H1 (cell line): ENCODE measurements at regions not wholly inside any gene's neighbourhood (a gene's known extent, or its start where the extent isn't known, plus 50 kb on each side); places are given as distances from the start of the nearest gene placed in this dataset.
A peak's percentile ranks its signal among the peaks of the same experiment; 100 is the strongest.

Experiments used
- CTCF ChIA-PET: fragments of 300-600 bp; sonication (Branson Sonifier 250); formaldehyde crosslinking; loops from one replicate; lab custom pipeline; 2021; ENCODE audit not compliant: partially characterized antibody; lab: Charles Lee
- POLR2A ChIA-PET: fragments of 300-600 bp; sonication (Branson Sonifier 250); formaldehyde crosslinking; loops from one replicate; lab custom pipeline; 2021; ENCODE audit warnings: inconsistent platforms; ENCODE audit not compliant: partially characterized antibody; lab: Charles Lee
- DNase-seq, 2 experiments: peaks; one replicate each; pipeline versions ENCODE4 v3.0.0 to v3.0.0-alpha.2; 2010 to 2022; ENCODE audit warnings: low spot score in 2 of 2, low read depth in 1 of 2, mixed read lengths in 1 of 2
- FAIRE-seq: peaks from 2 replicates; lab custom pipeline; 2011; peaks lifted over from hg19 to GRCh38; lab: Jason Lieb, UNC
- H2AFZ ChIP-seq: 2 replicates; pipeline ENCODE4 v1.8.1; 2012; ENCODE audit warnings: low read length, inconsistent platforms
- H2AK5ac ChIP-seq: 2 replicates; pipeline ENCODE4 v1.6.1; 2013; ENCODE audit warnings: low read depth, low read length
- H2BK120ac ChIP-seq: replicated peaks from 2 replicates; pipeline ENCODE3; 2013; ENCODE audit warnings: low read depth, low read length, inconsistent platforms
- H2BK12ac ChIP-seq: 2 replicates; pipeline ENCODE4 v1.6.1; 2013; ENCODE audit warnings: low read depth, low read length
- H2BK15ac ChIP-seq: 2 replicates; pipeline ENCODE4 v1.6.1; 2013; ENCODE audit warnings: low read length
- H2BK20ac ChIP-seq: 2 replicates; pipeline ENCODE4 v1.6.1; 2013; ENCODE audit warnings: low read length
- H2BK5ac ChIP-seq: 2 replicates; pipeline ENCODE4 v1.6.1; 2013; ENCODE audit warnings: low read depth, low read length
- H3K14ac ChIP-seq: 2 replicates; pipeline ENCODE4 v1.6.1; 2013; ENCODE audit warnings: inconsistent platforms; ENCODE audit not compliant: insufficient read length
- H3K18ac ChIP-seq: 2 replicates; pipeline ENCODE4 v1.6.1; 2013; ENCODE audit warnings: low read length; ENCODE audit errors: extremely low read depth
- H3K23ac ChIP-seq: 2 replicates; pipeline ENCODE4 v1.6.1; 2013; ENCODE audit warnings: inconsistent platforms; ENCODE audit not compliant: insufficient read length
- H3K23me2 ChIP-seq: 2 replicates; pipeline ENCODE4 v1.6.1; 2013; ENCODE audit warnings: low read depth, low read length
- H3K27ac ChIP-seq: 2 replicates; pipeline ENCODE4 v1.6.1; 2011; ENCODE audit warnings: low read depth, low read length, inconsistent platforms
- H3K27me3 ChIP-seq, 4 experiments: replicated peaks in 1 of 4; 1 replicate in 1 of 4; 2 replicates in 3 of 4; pipeline versions ENCODE4 v1.6.1 to v1.8.1; 2011 to 2013; ENCODE audit warnings: low read length in 3 of 4, mild to moderate bottlenecking in 3 of 4, inconsistent platforms in 2 of 4, mixed read lengths in 2 of 4, moderate library complexity in 1 of 4; ENCODE audit not compliant: control insufficient read depth in 3 of 4, insufficient read depth in 3 of 4; ENCODE audit errors: extremely low read depth in 1 of 4
- H3K36me3 ChIP-seq, 4 experiments: 2 replicates each; pipeline versions ENCODE4 v1.6.1 to v1.8.1; 2011 to 2013; ENCODE audit warnings: mild to moderate bottlenecking in 4 of 4, low read length in 3 of 4, moderate library complexity in 2 of 4, control low read depth in 1 of 4, inconsistent platforms in 1 of 4; ENCODE audit not compliant: insufficient read depth in 4 of 4, control insufficient read depth in 2 of 4
- H3K4ac ChIP-seq: replicated peaks from 2 replicates; pipeline ENCODE3; 2013; ENCODE audit warnings: low read length, low read depth, mixed read lengths, inconsistent platforms; ENCODE audit not compliant: insufficient read length
- H3K4me1 ChIP-seq, 4 experiments: replicated peaks in 1 of 4; 1 replicate in 1 of 4; 2 replicates in 3 of 4; pipeline versions ENCODE4 v1.6.1 to v1.8.1; 2011 to 2013; ENCODE audit warnings: low read length in 3 of 4, inconsistent platforms in 2 of 4, mixed read lengths in 1 of 4; ENCODE audit not compliant: insufficient read depth in 4 of 4, control insufficient read depth in 3 of 4
- H3K4me2 ChIP-seq, 2 experiments: 2 replicates each; pipeline versions ENCODE4 v1.6.1 to v1.8.1; 2011 to 2013; ENCODE audit warnings: low read depth in 2 of 2, low read length in 2 of 2, control low read depth in 1 of 2, inconsistent platforms in 1 of 2, mild to moderate bottlenecking in 1 of 2; ENCODE audit not compliant: insufficient read depth in 1 of 2
- H3K4me3 ChIP-seq, 4 experiments: fragments of 200-600, 300-600 bp in 1 of 4; sonication (generic), shearing (Covaris generic), sonication (Bioruptor Twin) in 1 of 4; 2 replicates each; pipeline versions ENCODE4 v1.5.1 to v1.8.1; 2011 to 2016; ENCODE audit warnings: low read length in 4 of 4, low read depth in 3 of 4, control low read depth in 2 of 4, inconsistent platforms in 2 of 4, mild to moderate bottlenecking in 2 of 4, mixed read lengths in 1 of 4, moderate library complexity in 1 of 4; ENCODE audit not compliant: insufficient read depth in 2 of 4; ENCODE audit errors: extremely low read depth in 1 of 4
- H3K56ac ChIP-seq: replicated peaks from 2 replicates; pipeline ENCODE3; 2013; ENCODE audit warnings: low read depth, mild to moderate bottlenecking, mixed read lengths, low read length, inconsistent platforms; ENCODE audit not compliant: insufficient read length
- H3K79me1 ChIP-seq: 2 replicates; pipeline ENCODE4 v1.6.1; 2013; ENCODE audit warnings: low read depth, low read length, control low read depth
- H3K79me2 ChIP-seq, 2 experiments: 2 replicates each; pipeline versions ENCODE4 v1.6.1 to v1.8.1; 2012 to 2013; ENCODE audit warnings: low read length in 2 of 2, mild to moderate bottlenecking in 2 of 2, inconsistent platforms in 1 of 2; ENCODE audit not compliant: insufficient read depth in 2 of 2, control insufficient read depth in 1 of 2
- H3K9ac ChIP-seq, 4 experiments: replicated peaks in 1 of 4; 1 replicate in 1 of 4; 2 replicates in 3 of 4; pipeline versions ENCODE4 v1.6.1 to v1.8.1; 2011 to 2013; ENCODE audit warnings: low read depth in 3 of 4, low read length in 3 of 4, control low read depth in 2 of 4, mild to moderate bottlenecking in 2 of 4, moderate library complexity in 2 of 4, inconsistent platforms in 1 of 4; ENCODE audit errors: extremely low read depth in 1 of 4
- H3K9me3 ChIP-seq, 2 experiments: 2 replicates each; pipeline versions ENCODE4 v1.6.1 to v1.8.1; 2012 to 2013; ENCODE audit warnings: mild to moderate bottlenecking in 2 of 2, moderate library complexity in 2 of 2, control low read depth in 1 of 2, inconsistent platforms in 1 of 2, low read depth in 1 of 2, low read length in 1 of 2, mixed read lengths in 1 of 2; ENCODE audit not compliant: insufficient read depth in 2 of 2
- H4K20me1 ChIP-seq, 2 experiments: replicated peaks in 1 of 2; 2 replicates each; pipeline versions ENCODE3 to v1.8.1; 2011 to 2013; ENCODE audit warnings: inconsistent platforms in 2 of 2, low read length in 2 of 2, mild to moderate bottlenecking in 1 of 2; ENCODE audit not compliant: insufficient read depth in 2 of 2, control insufficient read depth in 1 of 2
- H4K5ac ChIP-seq: 2 replicates; pipeline ENCODE4 v1.6.1; 2013; ENCODE audit warnings: low read length, low read depth, mixed read lengths, inconsistent platforms; ENCODE audit not compliant: insufficient read length
- H4K8ac ChIP-seq: 2 replicates; pipeline ENCODE4 v1.8.0; 2013; ENCODE audit warnings: mild to moderate bottlenecking, moderate library complexity, low read length, inconsistent platforms; ENCODE audit not compliant: insufficient read depth; ENCODE audit errors: extremely low read depth
- H4K91ac ChIP-seq: replicated peaks from 2 replicates; pipeline ENCODE3; 2013; ENCODE audit warnings: low read length, mixed read lengths, inconsistent platforms; ENCODE audit not compliant: insufficient read length
- CBX5 ChIP-seq: fragments of 300-800, 300-1000 bp; sonication (generic); IDR thresholded peaks from 2 replicates; pipeline ENCODE4 v1.7.1; 2016; ENCODE audit warnings: antibody characterized with exemption, low read length, low read depth
- FOSL1 ChIP-seq: IDR thresholded peaks from 2 replicates; pipeline ENCODE4 v1.6.1; 2011; ENCODE audit warnings: mild to moderate bottlenecking, low read depth, low read length, moderate library complexity; ENCODE audit not compliant: insufficient read depth
- GTF2F1 ChIP-seq: IDR thresholded peaks from 2 replicates; pipeline ENCODE4 v1.6.1; 2012; ENCODE audit warnings: low read depth, low read length, improper control_type of control experiment, borderline replicate concordance
- POLR2A ChIP-seq, 2 experiments: IDR thresholded peaks; 1 replicate in 1 of 2; 2 replicates in 1 of 2; pipeline ENCODE4 v1.6.1; 2011; ENCODE audit warnings: low read depth in 2 of 2, low read length in 2 of 2, mild to moderate bottlenecking in 2 of 2; ENCODE audit errors: control extremely low read depth in 1 of 2
- POLR2AphosphoS5 ChIP-seq: IDR thresholded peaks from 2 replicates; pipeline ENCODE4 v1.6.1; 2011; ENCODE audit warnings: low read depth, low read length
- RBBP5 ChIP-seq: IDR thresholded peaks from 2 replicates; pipeline ENCODE4 v1.7.1; 2012; ENCODE audit warnings: low read depth, mild to moderate bottlenecking, inconsistent platforms, low read length, moderate library complexity, borderline replicate concordance
- RNF2 ChIP-seq: fragments of 200-900, 300-1000 bp; sonication (generic); IDR thresholded peaks from 2 replicates; pipeline ENCODE4 v1.7.1; 2016; ENCODE audit warnings: borderline replicate concordance, low read depth, mild to moderate bottlenecking, antibody characterized with exemption, low read length; ENCODE audit not compliant: poor library complexity, severe bottlenecking; ENCODE audit errors: missing control alignments
- SIX5 ChIP-seq: IDR thresholded peaks from 2 replicates; pipeline ENCODE4 v1.6.1; 2011; ENCODE audit warnings: mild to moderate bottlenecking, low read depth, low read length
- YY1 ChIP-seq: IDR thresholded peaks from 2 replicates; pipeline ENCODE4 v1.6.1; 2011; ENCODE audit warnings: low read depth, mild to moderate bottlenecking, low read length
- WGBS, 2 experiments: shearing (Covaris generic) in 1 of 2; methylation state at CpG; one replicate each; pipeline versions ENCODE4 v1.1.6 to v1.1.7; 2013 to 2015; ENCODE audit warnings: low lambda C conversion rate in 2 of 2, mixed read lengths in 2 of 2, inconsistent platforms in 1 of 2, low coverage in 1 of 2, missing lambda C conversion rate in 1 of 2; ENCODE audit not compliant: insufficient replicate concordance in 2 of 2, insufficient coverage in 1 of 2, insufficient read length in 1 of 2; ENCODE audit errors: extremely low coverage in 1 of 2, missing lambda C conversion rate in 1 of 2; 5-methylcytosine and 5-hydroxymethylcytosine counted together
- TF ChIP-seq, protein P1 (sequence below): IDR thresholded peaks from 2 replicates; pipeline ENCODE4 v1.6.1; 2012; ENCODE audit warnings: low read length, inconsistent platforms
- TF ChIP-seq, protein P2 (sequence below): IDR thresholded peaks from 2 replicates; pipeline ENCODE4 v1.6.1; 2012; ENCODE audit warnings: inconsistent platforms

DNA sequence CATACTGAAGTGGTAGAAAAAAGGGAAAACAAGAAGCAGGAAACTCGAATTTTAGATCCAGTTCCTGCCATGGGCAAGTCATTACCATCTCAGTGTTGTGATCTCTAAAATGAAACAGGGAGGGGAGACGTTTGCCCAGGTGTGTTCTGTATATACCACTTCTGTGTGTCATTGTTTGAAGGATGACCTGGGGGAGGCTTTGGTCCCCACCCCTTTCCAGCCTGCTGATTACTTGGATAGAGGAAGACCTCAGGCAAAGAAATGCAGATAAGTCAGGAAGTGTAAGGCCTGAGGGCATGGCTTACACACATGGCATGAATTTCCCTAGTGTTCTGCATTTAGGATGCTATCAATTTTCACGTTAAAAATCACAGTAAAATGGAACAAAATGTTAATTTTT lies 205.2 kb upstream of the CXCR4 start:
- H3K9ac ChIP-seq: no peak overlapping the region
- H3K23me2 ChIP-seq: no peaks in the 10 kb centered on the region
- H2BK5ac ChIP-seq: no peak overlapping the region
- no peaks in the 10 kb centered on the region for H3K27me3 ChIP-seq
- 0 out of 2 replicates have a peak overlapping the region, but pooled peaks have one; percentile 3 for H2AFZ ChIP-seq
- no peak overlapping the region for H4K5ac ChIP-seq
- no peaks in the 10 kb centered on the region for H4K20me1 ChIP-seq
- H3K18ac ChIP-seq: no peak overlapping the region
- POLR2A ChIA-PET: interaction anchor here (0.8 kb wide), 1 partner anchor 14 kb away, joined by 3 read pairs; no protein-coding TSS in a partner anchor
- no peak overlapping the region for H2BK120ac ChIP-seq
- no peak overlapping the region for H3K4me3 ChIP-seq
- CTCF ChIA-PET: interaction anchor here (1.0 kb wide), 1 partner anchor 409 kb away, joined by 3 read pairs; no protein-coding TSS in a partner anchor
- H2AK5ac ChIP-seq: no peak overlapping the region
- H4K91ac ChIP-seq: no peak overlapping the region
- H2BK15ac ChIP-seq: no peak overlapping the region
- H4K8ac ChIP-seq: no peak overlapping the region
- TF ChIP-seq GTF2F1 (no peak), RBBP5 (no peak), POLR2AphosphoS5 (no peak), POLR2A (IDR thresholded peaks at IDR 0.05; ENCODE audit: control extremely low read depth in 1 of 2, low read depth in 2 of 2, low read length in 2 of 2) (no peak), SIX5 (no peak), YY1 (no peak), CBX5 (no peak), FOSL1 (no peak), RNF2 (no peak)
- TF ChIP-seq, protein P1, sequence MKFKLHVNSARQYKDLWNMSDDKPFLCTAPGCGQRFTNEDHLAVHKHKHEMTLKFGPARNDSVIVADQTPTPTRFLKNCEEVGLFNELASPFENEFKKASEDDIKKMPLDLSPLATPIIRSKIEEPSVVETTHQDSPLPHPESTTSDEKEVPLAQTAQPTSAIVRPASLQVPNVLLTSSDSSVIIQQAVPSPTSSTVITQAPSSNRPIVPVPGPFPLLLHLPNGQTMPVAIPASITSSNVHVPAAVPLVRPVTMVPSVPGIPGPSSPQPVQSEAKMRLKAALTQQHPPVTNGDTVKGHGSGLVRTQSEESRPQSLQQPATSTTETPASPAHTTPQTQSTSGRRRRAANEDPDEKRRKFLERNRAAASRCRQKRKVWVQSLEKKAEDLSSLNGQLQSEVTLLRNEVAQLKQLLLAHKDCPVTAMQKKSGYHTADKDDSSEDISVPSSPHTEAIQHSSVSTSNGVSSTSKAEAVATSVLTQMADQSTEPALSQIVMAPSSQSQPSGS: no peak
- TF ChIP-seq, protein P2, sequence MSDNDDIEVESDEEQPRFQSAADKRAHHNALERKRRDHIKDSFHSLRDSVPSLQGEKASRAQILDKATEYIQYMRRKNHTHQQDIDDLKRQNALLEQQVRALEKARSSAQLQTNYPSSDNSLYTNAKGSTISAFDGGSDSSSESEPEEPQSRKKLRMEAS: no peak
- no peaks in the 10 kb centered on the region for H3K9me3 ChIP-seq
- no peaks in the 10 kb centered on the region for H3K79me1 ChIP-seq
- H3K4ac ChIP-seq: no peak overlapping the region
- WGBS, 2 experiments: 74% methylated on average over 3 of the region's 3 CpGs; no CpG with 5 or more reads in 1 of the 2 experiments
- no peak overlapping the region for H3K27ac ChIP-seq
- H3K36me3 ChIP-seq: no peaks in the 10 kb centered on the region
- H3K56ac ChIP-seq: no peak overlapping the region
- no peak overlapping the region for H3K4me2 ChIP-seq
- DNase-seq (no peak), FAIRE-seq (no peak)
- no peaks in the 10 kb centered on the region for H3K79me2 ChIP-seq
- H3K4me1 ChIP-seq: peaks cover 3 to 12% (median 7%) of the 10 kb centered on the region in 4 experiments; a peak in 6 of 7 replicates
- H2BK12ac ChIP-seq: no peak overlapping the region
- H2BK20ac ChIP-seq: no peak overlapping the region
- no peak overlapping the region for H3K14ac ChIP-seq
- H3K23ac ChIP-seq: no peak overlapping the region
